Common myeloid progenitor, CD34-positive (primary cell): ENCODE measurements at regions not wholly inside any gene's neighbourhood (a gene's known extent, or its start where the extent isn't known, plus 50 kb on each side); places are given as distances from the start of the nearest gene placed in this dataset.

Source experiments
- CTCF ChIA-PET: fragments of 350-600 bp; sonication (Branson Sonifier 250); formaldehyde crosslinking; loops from one replicate; lab custom pipeline; 2021; ENCODE audit warnings: antibody characterized with exemption; lab: Charles Lee
- POLR2A ChIA-PET: fragments of 350-600 bp; sonication (Branson Sonifier 250); formaldehyde crosslinking; loops from one replicate; lab custom pipeline; 2021; ENCODE audit warnings: antibody characterized with exemption; lab: Charles Lee
- DNase-seq, 3 donors: peaks; one replicate each; pipeline versions ENCODE4 v3.0.0 to v3.0.0-alpha.2; 2013
- H3K27ac ChIP-seq, 2 experiments: 1 replicate in 1 of 2; 2 replicates in 1 of 2; pipeline ENCODE4 v1.7.0; 2013; ENCODE audit warnings: inconsistent platforms in 2 of 2, low read length in 2 of 2, mild to moderate bottlenecking in 2 of 2, low read depth in 1 of 2, moderate library complexity in 1 of 2; ENCODE audit not compliant: severe bottlenecking in 2 of 2, insufficient read depth in 1 of 2, poor library complexity in 1 of 2
- H3K27me3 ChIP-seq, 5 experiments: replicated peaks in 2 of 5; 1 replicate in 3 of 5; 2 replicates in 2 of 5; pipeline versions ENCODE4 v1.6.1 to v1.7.0; 2013; ENCODE audit warnings: low read length in 4 of 5, mild to moderate bottlenecking in 2 of 5, moderate library complexity in 2 of 5, inconsistent platforms in 1 of 5; ENCODE audit not compliant: insufficient read depth in 5 of 5, control insufficient read depth in 4 of 5
- H3K36me3 ChIP-seq, 4 experiments: 1 replicate in 2 of 4; 2 replicates in 2 of 4; pipeline versions ENCODE4 v1.6.1 to v1.7.0; 2013; ENCODE audit warnings: low read length in 3 of 4, control low read depth in 1 of 4, mild to moderate bottlenecking in 1 of 4; ENCODE audit not compliant: control insufficient read depth in 4 of 4, insufficient read depth in 4 of 4
- H3K4me1 ChIP-seq, 4 experiments: 1 replicate in 3 of 4; 2 replicates in 1 of 4; pipeline versions ENCODE4 v1.6.1 to v1.7.1; 2013; ENCODE audit warnings: low read length in 3 of 4, mild to moderate bottlenecking in 3 of 4, control low read depth in 1 of 4, inconsistent platforms in 1 of 4, moderate library complexity in 1 of 4; ENCODE audit not compliant: control insufficient read depth in 4 of 4, insufficient read depth in 4 of 4; ENCODE audit errors: control extremely low read depth in 1 of 4
- H3K4me3 ChIP-seq, 7 experiments: 1 replicate in 4 of 7; 2 replicates in 3 of 7; pipeline versions ENCODE4 v1.5.1 to v1.7.0; 2013; ENCODE audit warnings: mild to moderate bottlenecking in 7 of 7, low read length in 6 of 7, moderate library complexity in 6 of 7, inconsistent platforms in 2 of 7, low read depth in 2 of 7, control low read depth in 1 of 7; ENCODE audit not compliant: insufficient read depth in 4 of 7, control insufficient read depth in 1 of 7; ENCODE audit errors: extremely low read depth in 1 of 7
- H3K9me3 ChIP-seq, 5 experiments: 1 replicate in 4 of 5; 2 replicates in 1 of 5; pipeline versions ENCODE4 v1.6.1 to v1.7.1; 2013; ENCODE audit warnings: low read length in 4 of 5, mild to moderate bottlenecking in 2 of 5, inconsistent platforms in 1 of 5, low read depth in 1 of 5, moderate library complexity in 1 of 5; ENCODE audit not compliant: control insufficient read depth in 4 of 5, insufficient read depth in 2 of 5; ENCODE audit errors: control extremely low read depth in 1 of 5
- WGBS: methylation state at CpG from one replicate; pipeline ENCODE4 v1.1.5; 2013; ENCODE audit not compliant: insufficient coverage; 5-methylcytosine and 5-hydroxymethylcytosine counted together

DNA sequence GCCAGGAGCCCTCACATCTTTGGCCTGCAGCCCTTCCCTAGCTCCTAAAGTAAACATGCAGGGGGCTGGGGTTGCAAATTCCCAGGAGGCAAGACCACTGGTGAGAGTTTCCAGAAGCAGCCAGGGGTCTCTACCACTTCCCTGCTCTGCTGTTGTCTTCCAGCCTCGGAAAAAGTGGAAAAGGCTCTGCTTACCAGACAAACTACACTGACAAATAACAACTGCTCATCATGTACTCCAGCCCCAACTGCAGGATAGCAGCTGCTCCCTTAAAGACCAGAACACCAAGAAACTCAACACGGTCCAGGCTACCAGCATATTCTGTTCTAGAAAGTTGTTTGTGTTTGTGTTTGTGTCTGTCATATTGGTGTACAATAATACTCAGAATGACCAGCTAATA, 187.5 kb upstream of the MARCKS start:
- no peaks in the 10 kb centered on the region for H3K27me3 ChIP-seq
- no peaks in the 10 kb centered on the region for H3K36me3 ChIP-seq
- H3K27ac ChIP-seq: no peak overlapping the region
- POLR2A ChIA-PET: no interaction called here
- 100% methylated on average over 1 of the region's 2 CpGs for WGBS
- no peak for DNase-seq
- no peak overlapping the region for H3K4me3 ChIP-seq
- CTCF ChIA-PET: interaction anchor here (0.6 kb wide), 2 partner anchors 110 to 1326 kb away, joined by 3 to 4 read pairs; no protein-coding TSS in a partner anchor
- no peaks in the 10 kb centered on the region for H3K9me3 ChIP-seq
- peaks cover 0 to 20% (median 0%) of the 10 kb centered on the region in 4 experiments for H3K4me1 ChIP-seq

GRCh38 chr6:113671421-113671820, 185.7 kb upstream of the MARCKS start:
- H3K9me3 ChIP-seq: no peaks in the 10 kb centered on the region
- H3K27me3 ChIP-seq: no peaks in the 10 kb centered on the region
- ChIA-PET CTCF (interaction anchor here (1.2 kb wide), 1 partner anchor 13 kb away, joined by 3 read pairs; no protein-coding TSS in a partner anchor), POLR2A (no interaction called here)
- H3K27ac ChIP-seq: no peak overlapping the region
- WGBS: no CpG with 5 or more reads among the region's 1 CpG
- H3K4me3 ChIP-seq: no peak overlapping the region
- H3K4me1 ChIP-seq: peaks cover 0 to 20% (median 0%) of the 10 kb centered on the region in 4 experiments
- no peaks in the 10 kb centered on the region for H3K36me3 ChIP-seq
- DNase-seq: peak; percentile 19 to 75 (median 67)

- H3K27ac ChIP-seq: no peak overlapping the region
- no peaks in the 10 kb centered on the region for H3K9me3 ChIP-seq
- CTCF ChIA-PET: interaction anchor here (0.7 to 1.4 kb wide), 3 partner anchors 13 to 18 kb away, joined by 3 read pairs; no protein-coding TSS in a partner anchor
- POLR2A ChIA-PET: interaction anchor here (0.6 kb wide), 1 partner anchor 23 kb away, joined by 3 read pairs; no protein-coding TSS in a partner anchor
- no peaks in the 10 kb centered on the region for H3K36me3 ChIP-seq
- WGBS: 95% methylated on average over 6 of the region's 8 CpGs
- no peak overlapping the region for H3K4me3 ChIP-seq
- H3K27me3 ChIP-seq: no peaks in the 10 kb centered on the region
- peaks cover 0 to 20% (median 0%) of the 10 kb centered on the region in 4 experiments for H3K4me1 ChIP-seq
- DNase-seq: no peak
Measured at GRCh38 chr6:113672491-113673149, 184.5 kb upstream of the MARCKS start.

- Histone ChIP-seq H3K9me3 (no peaks in the 10 kb centered on the region), H3K4me3 (no peak overlapping the region), H3K4me1 (peaks cover 0 to 20% (median 0%) of the 10 kb centered on the region in 4 experiments), H3K27me3 (no peaks in the 10 kb centered on the region), H3K36me3 (no peaks in the 10 kb centered on the region), H3K27ac (no peak overlapping the region)
- 100% methylated on average over 3 of the region's 4 CpGs for WGBS
- no peak for DNase-seq
- ChIA-PET POLR2A (no interaction called here), CTCF (interaction anchor here (1.1 to 1.4 kb wide), 2 partner anchors 15 to 19 kb away, joined by 3 read pairs; no protein-coding TSS in a partner anchor)
Measured at GRCh38 chr6:113674075-113674474, 183.1 kb upstream of the MARCKS start.

GRCh38 chr6:113676057-113676456, 181.1 kb upstream of the MARCKS start:
- Histone ChIP-seq H3K4me1 (peaks cover 0 to 15% (median 0%) of the 10 kb centered on the region in 4 experiments), H3K27me3 (no peaks in the 10 kb centered on the region), H3K27ac (no peak overlapping the region), H3K36me3 (no peaks in the 10 kb centered on the region), H3K9me3 (no peaks in the 10 kb centered on the region), H3K4me3 (no peak overlapping the region)
- ChIA-PET POLR2A (no interaction called here), CTCF (no interaction called here)
- 100% methylated on average over 1 of the region's 4 CpGs for WGBS
- DNase-seq: no peak

DNA sequence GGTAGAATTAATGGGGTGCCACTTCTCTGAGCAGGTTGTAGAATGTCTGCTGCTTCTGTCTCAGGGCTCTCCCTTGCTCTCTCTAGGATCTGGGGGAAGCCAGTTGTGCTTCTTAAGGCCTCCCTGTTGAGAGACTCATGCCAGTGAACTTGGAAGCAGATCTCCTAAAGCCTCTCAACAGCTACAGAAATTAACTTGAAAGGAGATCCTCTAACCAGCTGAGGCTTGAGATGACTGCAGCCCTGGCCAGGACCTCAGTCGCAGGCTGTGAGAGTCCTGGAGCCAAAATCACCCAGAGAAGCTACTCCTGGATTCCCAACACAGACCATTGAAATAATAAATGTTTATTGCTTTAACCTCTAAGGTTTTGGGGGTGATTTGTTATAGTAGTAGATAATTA, 180.2 kb upstream of the MARCKS start:
- POLR2A ChIA-PET: no interaction called here
- H3K27me3 ChIP-seq: no peaks in the 10 kb centered on the region

DNA sequence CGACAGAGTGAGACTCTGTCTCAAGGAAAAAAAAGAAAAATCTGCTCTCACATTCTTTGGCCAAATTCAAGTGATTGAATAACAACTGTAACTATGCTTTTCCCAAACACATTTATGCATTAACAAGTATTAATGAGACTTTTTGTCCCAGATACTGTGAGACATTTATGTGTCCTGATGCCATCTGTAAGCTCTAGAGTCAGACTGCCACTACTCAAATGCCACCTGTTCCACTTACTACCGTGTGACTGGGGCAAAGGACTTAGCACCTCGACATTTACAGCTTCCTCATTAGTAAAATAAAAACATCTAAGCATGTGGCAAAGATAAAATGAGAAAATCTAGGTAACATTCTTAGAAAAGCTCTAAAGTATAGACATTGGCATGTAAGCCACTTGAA, 178.1 kb upstream of the MARCKS start:
- POLR2A ChIA-PET: interaction anchor here (0.8 kb wide), 1 partner anchor 14 kb away, joined by 4 read pairs; no protein-coding TSS in a partner anchor
- peaks cover 0 to 2% (median 0%) of the 10 kb centered on the region in 4 experiments for H3K4me1 ChIP-seq
- CTCF ChIA-PET: interaction anchor here (0.5 to 1.2 kb wide), 2 partner anchors 12 to 896 kb away, joined by 3 to 4 read pairs; no protein-coding TSS in a partner anchor
- no peaks in the 10 kb centered on the region for H3K27me3 ChIP-seq
- no peak for DNase-seq
- H3K4me3 ChIP-seq: no peak overlapping the region
- no peaks in the 10 kb centered on the region for H3K9me3 ChIP-seq
- WGBS: 100% methylated on average over 1 of the region's 3 CpGs
- H3K36me3 ChIP-seq: no peaks in the 10 kb centered on the region
- no peak overlapping the region for H3K27ac ChIP-seq

More for the DNA sequence above, 180.2 kb upstream of the MARCKS start:
- H3K27ac ChIP-seq: no peak overlapping the region
- H3K4me3 ChIP-seq: no peak overlapping the region
- H3K36me3 ChIP-seq: no peaks in the 10 kb centered on the region
- DNase-seq: no peak
- WGBS: no CpG with 5 or more reads among the region's 1 CpG
- peaks cover 0 to 6% (median 0%) of the 10 kb centered on the region in 4 experiments for H3K4me1 ChIP-seq
- no peaks in the 10 kb centered on the region for H3K9me3 ChIP-seq
- CTCF ChIA-PET: no interaction called here
